Activated naive CD8-positive, alpha-beta T cell (primary cell): ENCODE measurements at regions not wholly inside any gene's neighbourhood (a gene's known extent, or its start where the extent isn't known, plus 50 kb on each side); places are given as distances from the start of the nearest gene placed in this dataset.

Source experiments
- H3K27ac Mint-ChIP-seq: one replicate; pipeline ENCODE4 v1.8.0; 2021; ENCODE audit warnings: mixed read lengths
- H3K27me3 Mint-ChIP-seq: one replicate; pipeline ENCODE4 v1.8.0; 2021; ENCODE audit warnings: mixed read lengths
- H3K36me3 Mint-ChIP-seq: one replicate; pipeline ENCODE4 v1.8.0; 2021; ENCODE audit warnings: mixed read lengths
- H3K4me1 Mint-ChIP-seq: one replicate; pipeline ENCODE4 v1.8.0; 2021; ENCODE audit warnings: low read depth, mixed read lengths
- H3K4me3 Mint-ChIP-seq: one replicate; pipeline ENCODE4 v1.8.0; 2021; ENCODE audit warnings: mild to moderate bottlenecking, mixed read lengths
- H3K9me3 Mint-ChIP-seq: one replicate; pipeline ENCODE4 v1.8.0; 2021; ENCODE audit warnings: low read depth, mixed read lengths

DNA sequence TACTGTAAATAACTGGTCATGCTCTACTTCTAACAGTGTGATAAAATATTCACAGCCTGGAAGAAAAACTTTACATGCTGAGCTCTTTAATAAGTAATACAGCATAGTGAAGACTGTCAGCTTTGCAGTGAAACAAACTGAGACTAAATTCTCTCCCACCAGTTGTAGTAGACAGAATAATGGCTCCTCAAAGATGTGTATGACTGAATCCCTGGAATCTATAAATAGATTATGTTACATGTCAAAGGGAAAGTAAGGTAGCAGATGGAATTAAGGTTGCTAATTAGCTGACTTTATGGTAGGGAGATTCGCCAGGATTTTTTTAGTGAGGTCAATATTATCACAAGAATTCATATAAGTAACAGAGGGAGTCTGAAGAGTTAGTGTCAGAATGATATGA lies 609.5 kb upstream of the VRK2 start:
- peaks cover 4% of the 10 kb centered on the region for H3K9me3 Mint-ChIP-seq
- no peaks in the 10 kb centered on the region for H3K4me1 Mint-ChIP-seq
- H3K27me3 Mint-ChIP-seq, result no peaks in the 10 kb centered on the region
- no peak overlapping the region for H3K4me3 Mint-ChIP-seq
- H3K27ac Mint-ChIP-seq, result no peak overlapping the region
- H3K36me3 Mint-ChIP-seq, result no peaks in the 10 kb centered on the region

GRCh38 chr2:57440437-57440836 lies 606.2 kb upstream of the VRK2 start:
- Mint-ChIP-seq H3K27ac (no peak overlapping the region), H3K4me1 (no peaks in the 10 kb centered on the region), H3K9me3 (peaks cover 4% of the 10 kb centered on the region), H3K27me3 (no peaks in the 10 kb centered on the region), H3K4me3 (no peak overlapping the region), H3K36me3 (no peaks in the 10 kb centered on the region)

- Mint-ChIP-seq H3K27ac (no peak overlapping the region), H3K4me3 (no peak overlapping the region), H3K36me3 (no peaks in the 10 kb centered on the region), H3K9me3 (peaks cover 3% of the 10 kb centered on the region), H3K4me1 (no peaks in the 10 kb centered on the region), H3K27me3 (no peaks in the 10 kb centered on the region)
Measured at GRCh38 chr2:57443086-57443485, 603.5 kb upstream of the VRK2 start.

DNA sequence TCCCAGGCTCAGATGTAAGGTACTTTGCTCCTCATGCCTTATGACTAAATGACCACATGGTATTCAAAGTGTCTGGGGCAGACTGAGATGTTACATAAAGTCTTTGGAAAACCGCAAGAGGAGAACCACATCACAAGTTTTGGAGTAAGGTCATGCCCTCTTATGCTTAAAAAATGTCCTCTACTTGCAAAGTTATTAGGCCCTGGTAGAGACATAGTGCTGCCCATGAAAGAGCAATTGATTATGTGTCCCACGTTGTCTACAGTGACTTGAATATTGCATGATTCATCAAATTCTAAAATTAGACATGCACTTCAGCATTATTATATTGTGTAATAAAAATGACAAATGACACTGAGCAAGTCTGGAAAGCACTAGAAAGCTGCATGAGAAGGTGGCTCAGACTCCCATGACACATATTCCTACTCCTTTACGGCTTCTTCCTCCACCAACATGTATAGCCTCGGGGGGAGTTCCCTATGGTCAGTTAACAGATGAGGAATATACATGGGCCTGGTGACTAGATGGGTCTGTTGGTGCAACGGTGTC lies 602.6 kb upstream of the VRK2 start:
- no peaks in the 10 kb centered on the region for H3K9me3 Mint-ChIP-seq
- H3K4me1 Mint-ChIP-seq, result no peaks in the 10 kb centered on the region
- no peaks in the 10 kb centered on the region for H3K27me3 Mint-ChIP-seq
- H3K27ac Mint-ChIP-seq, result no peak overlapping the region
- H3K36me3 Mint-ChIP-seq, result no peaks in the 10 kb centered on the region
- H3K4me3 Mint-ChIP-seq, result no peak overlapping the region

GRCh38 chr2:57444752-57445430 lies 601.7 kb upstream of the VRK2 start:
- no peaks in the 10 kb centered on the region for H3K9me3 Mint-ChIP-seq
- H3K27ac Mint-ChIP-seq, result no peak overlapping the region
- H3K4me1 Mint-ChIP-seq, result no peaks in the 10 kb centered on the region
- no peaks in the 10 kb centered on the region for H3K36me3 Mint-ChIP-seq
- no peak overlapping the region for H3K4me3 Mint-ChIP-seq
- H3K27me3 Mint-ChIP-seq, result no peaks in the 10 kb centered on the region

DNA sequence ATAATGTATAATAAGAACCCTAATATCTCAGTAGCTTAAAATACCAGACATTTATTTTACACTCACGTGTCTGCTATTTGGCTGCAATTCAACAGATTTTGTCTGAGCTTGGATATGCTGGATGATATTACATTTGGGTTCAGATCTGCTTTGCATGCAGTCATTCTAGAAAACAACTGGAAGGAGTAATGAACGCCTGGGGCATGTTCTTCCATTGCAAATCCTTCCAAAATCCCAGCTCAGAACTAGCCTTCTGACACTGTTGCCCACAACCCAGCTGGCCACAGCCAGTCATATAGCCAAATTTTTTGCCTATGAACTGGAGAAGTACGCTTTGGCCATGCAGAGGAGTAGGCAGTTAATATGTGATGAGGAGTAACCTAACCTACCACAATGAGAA lies 597.8 kb upstream of the VRK2 start:
- no peaks in the 10 kb centered on the region for H3K27me3 Mint-ChIP-seq
- H3K36me3 Mint-ChIP-seq, result no peaks in the 10 kb centered on the region
- no peak overlapping the region for H3K27ac Mint-ChIP-seq
- H3K4me3 Mint-ChIP-seq, result no peak overlapping the region
- no peaks in the 10 kb centered on the region for H3K4me1 Mint-ChIP-seq
- no peaks in the 10 kb centered on the region for H3K9me3 Mint-ChIP-seq

DNA sequence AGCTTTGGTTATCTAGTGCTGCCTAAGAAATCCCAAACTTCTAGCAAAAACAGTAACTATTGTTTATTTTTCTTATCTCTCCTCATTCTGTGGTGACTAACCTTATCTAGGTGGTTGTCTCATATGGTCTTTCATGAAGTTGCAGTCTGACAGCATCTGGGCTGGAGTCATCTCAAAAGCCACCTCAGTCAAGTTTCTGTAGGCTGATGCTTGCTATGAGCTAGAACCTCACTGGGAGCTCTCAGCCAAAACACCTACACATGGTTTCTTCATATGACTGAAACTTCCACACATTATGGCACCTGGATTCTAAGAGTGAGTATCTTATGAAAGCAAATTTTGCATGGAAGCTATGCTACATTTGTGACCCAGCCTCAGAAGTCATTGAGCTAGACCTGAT lies 596.4 kb upstream of the VRK2 start:
- no peaks in the 10 kb centered on the region for H3K9me3 Mint-ChIP-seq
- H3K27ac Mint-ChIP-seq, result no peak overlapping the region
- no peak overlapping the region for H3K4me3 Mint-ChIP-seq
- no peaks in the 10 kb centered on the region for H3K27me3 Mint-ChIP-seq
- no peaks in the 10 kb centered on the region for H3K4me1 Mint-ChIP-seq
- no peaks in the 10 kb centered on the region for H3K36me3 Mint-ChIP-seq

DNA sequence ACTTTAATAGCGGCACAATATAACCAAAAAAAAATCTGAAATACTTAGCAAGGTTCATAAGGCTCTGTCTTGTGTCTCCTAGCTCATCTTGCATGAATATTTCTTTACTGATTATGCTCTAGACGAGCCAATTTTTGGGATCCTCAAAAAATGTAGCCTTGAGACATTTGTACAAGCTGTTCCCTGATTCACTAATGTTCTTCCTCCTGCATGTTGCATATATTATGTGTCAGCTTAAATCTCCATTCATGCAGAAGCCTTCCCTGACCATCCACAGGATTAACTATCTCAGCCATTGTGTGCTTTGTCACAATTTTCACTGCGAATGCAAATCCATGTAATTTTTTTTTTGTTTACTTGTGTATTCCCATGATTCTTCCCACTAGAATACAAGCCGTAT lies 594.0 kb upstream of the VRK2 start:
- H3K36me3 Mint-ChIP-seq, result no peaks in the 10 kb centered on the region

DNA sequence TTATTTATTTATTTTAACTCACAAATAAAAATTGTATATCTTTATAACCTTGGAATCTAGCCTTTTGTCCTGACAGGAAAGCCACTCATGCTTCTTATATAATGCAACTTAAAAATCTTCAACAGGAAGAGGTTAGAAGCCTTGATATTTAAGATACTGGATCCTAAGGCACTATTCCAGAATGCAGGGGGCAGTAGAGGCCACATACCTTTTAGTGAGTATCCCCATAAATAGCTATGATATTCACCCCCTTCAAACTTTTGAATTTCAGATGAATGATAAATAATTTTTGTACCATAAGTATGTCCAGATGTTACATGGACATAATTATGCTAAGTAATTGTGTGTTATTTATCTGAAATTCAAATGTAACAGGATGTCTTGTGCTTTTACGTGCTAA lies 592.7 kb upstream of the VRK2 start:
- Mint-ChIP-seq H3K27ac (no peak overlapping the region), H3K4me3 (no peak overlapping the region), H3K27me3 (no peaks in the 10 kb centered on the region), H3K9me3 (peaks cover 9% of the 10 kb centered on the region), H3K4me1 (no peaks in the 10 kb centered on the region), H3K36me3 (no peaks in the 10 kb centered on the region)

More for the DNA sequence above, 594.0 kb upstream of the VRK2 start:
- H3K27ac Mint-ChIP-seq, result no peak overlapping the region
- no peaks in the 10 kb centered on the region for H3K4me1 Mint-ChIP-seq
- H3K9me3 Mint-ChIP-seq, result peaks cover 8% of the 10 kb centered on the region
- H3K27me3 Mint-ChIP-seq, result no peaks in the 10 kb centered on the region
- H3K4me3 Mint-ChIP-seq, result no peak overlapping the region

DNA sequence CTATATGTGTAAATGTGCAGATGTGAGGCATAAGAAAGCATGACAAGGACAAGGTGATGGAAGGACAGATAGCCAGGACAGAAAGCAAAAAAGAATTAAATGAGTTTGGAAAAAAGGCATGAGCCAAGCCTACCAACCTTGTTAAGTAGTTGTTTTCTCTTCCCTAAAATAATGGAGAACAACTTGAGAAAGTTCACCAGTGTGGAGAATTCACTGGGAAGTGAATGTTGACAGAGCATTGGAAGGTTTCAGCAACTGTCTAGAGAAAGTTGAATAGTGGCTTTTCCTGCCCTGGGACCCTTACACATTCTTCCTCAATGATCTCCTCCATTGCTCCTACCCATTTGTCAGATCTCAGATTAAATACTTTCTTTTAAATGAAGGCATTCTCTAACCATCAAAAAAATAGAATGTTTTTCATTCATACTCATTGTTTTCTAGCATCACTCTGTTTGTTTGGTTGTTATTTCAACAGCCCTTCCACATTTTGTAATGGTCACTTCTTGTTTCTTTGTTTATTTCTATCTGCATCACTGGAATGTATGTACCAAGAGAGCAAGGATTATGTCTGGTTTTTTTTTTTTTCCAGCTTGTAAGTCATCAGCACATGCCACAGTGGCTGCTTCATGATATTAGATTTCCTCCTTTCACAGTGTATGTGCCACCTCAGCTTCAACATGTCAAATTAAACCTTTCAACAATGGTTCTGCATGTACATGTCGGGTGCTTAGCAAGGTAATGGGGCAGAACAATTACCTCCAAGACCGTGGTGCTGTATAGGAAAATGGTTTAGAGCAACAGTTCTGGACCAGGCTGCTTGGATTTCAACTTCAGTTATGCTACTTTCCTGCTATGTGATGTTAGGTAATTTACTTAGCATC lies 586.0 kb upstream of the VRK2 start:
- no peaks in the 10 kb centered on the region for H3K4me1 Mint-ChIP-seq
- H3K27me3 Mint-ChIP-seq, result no peaks in the 10 kb centered on the region
- H3K4me3 Mint-ChIP-seq, result no peak overlapping the region
- H3K36me3 Mint-ChIP-seq, result no peaks in the 10 kb centered on the region
- H3K9me3 Mint-ChIP-seq, result peaks cover 9% of the 10 kb centered on the region
- no peak overlapping the region for H3K27ac Mint-ChIP-seq

- H3K9me3 Mint-ChIP-seq, result peaks cover 9% of the 10 kb centered on the region
- no peaks in the 10 kb centered on the region for H3K4me1 Mint-ChIP-seq
- no peak overlapping the region for H3K27ac Mint-ChIP-seq
- H3K27me3 Mint-ChIP-seq, result no peaks in the 10 kb centered on the region
- no peak overlapping the region for H3K4me3 Mint-ChIP-seq
- H3K36me3 Mint-ChIP-seq, result no peaks in the 10 kb centered on the region
Measured at GRCh38 chr2:57461624-57462023, 585.0 kb upstream of the VRK2 start.

DNA sequence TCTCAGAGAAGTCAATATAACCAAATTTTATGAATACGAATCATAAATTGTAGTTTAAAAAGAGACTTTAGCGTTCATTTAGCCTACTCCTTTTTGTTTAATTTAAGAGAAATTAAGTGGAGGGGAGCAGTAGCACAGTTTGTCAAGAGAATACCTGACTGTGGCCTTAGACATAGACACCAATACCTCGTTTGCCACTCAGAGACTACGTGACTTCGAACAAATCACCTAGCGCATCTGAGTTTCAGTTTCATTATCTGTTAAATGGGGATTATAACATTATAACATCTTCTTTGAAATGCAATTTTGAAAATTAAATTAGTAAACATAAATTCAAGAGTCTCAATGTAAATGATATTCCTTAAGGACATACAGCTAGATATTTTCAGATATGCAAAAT lies 581.5 kb upstream of the VRK2 start:
- Mint-ChIP-seq H3K4me3 (no peak overlapping the region), H3K36me3 (no peaks in the 10 kb centered on the region), H3K4me1 (no peaks in the 10 kb centered on the region), H3K27me3 (peaks cover 1% of the 10 kb centered on the region), H3K27ac (no peak overlapping the region), H3K9me3 (no peaks in the 10 kb centered on the region)

GRCh38 chr2:57465967-57466366 lies 580.6 kb upstream of the VRK2 start:
- peaks cover 1% of the 10 kb centered on the region for H3K27me3 Mint-ChIP-seq
- no peaks in the 10 kb centered on the region for H3K36me3 Mint-ChIP-seq
- H3K9me3 Mint-ChIP-seq, result no peaks in the 10 kb centered on the region
- H3K4me1 Mint-ChIP-seq, result no peaks in the 10 kb centered on the region
- no peak overlapping the region for H3K27ac Mint-ChIP-seq
- no peak overlapping the region for H3K4me3 Mint-ChIP-seq

GRCh38 chr2:57475391-57475790 lies 571.2 kb upstream of the VRK2 start:
- H3K27ac Mint-ChIP-seq, result no peak overlapping the region
- no peaks in the 10 kb centered on the region for H3K9me3 Mint-ChIP-seq
- no peaks in the 10 kb centered on the region for H3K36me3 Mint-ChIP-seq
- no peak overlapping the region for H3K4me3 Mint-ChIP-seq
- no peaks in the 10 kb centered on the region for H3K4me1 Mint-ChIP-seq
- H3K27me3 Mint-ChIP-seq, result peaks cover 3% of the 10 kb centered on the region

GRCh38 chr2:57479981-57480380 lies 566.6 kb upstream of the VRK2 start:
- no peaks in the 10 kb centered on the region for H3K4me1 Mint-ChIP-seq
- H3K36me3 Mint-ChIP-seq, result no peaks in the 10 kb centered on the region
- H3K4me3 Mint-ChIP-seq, result no peak overlapping the region
- peaks cover 3% of the 10 kb centered on the region for H3K27me3 Mint-ChIP-seq
- no peaks in the 10 kb centered on the region for H3K9me3 Mint-ChIP-seq
- H3K27ac Mint-ChIP-seq, result no peak overlapping the region
